ENCODE measurements at regions not wholly inside any gene's neighbourhood (a gene's known extent, or its start where the extent isn't known, plus 50 kb on each side); places are given as distances from the start of the nearest gene placed in this dataset.

- TF ChIP-seq CTCF (IDR thresholded peaks at IDR 0.05), result no peak
- TF ChIP-seq EP300 (IDR thresholded peaks at IDR 0.05), result no peak
- no peak for TF ChIP-seq POLR2A (IDR thresholded peaks at IDR 0.05)
- TF ChIP-seq POLR2AphosphoS5 (IDR thresholded peaks at IDR 0.05), result no peak
Measured at GRCh38 chr1:209154912-209155311, 428.6 kb upstream of the CAMK1G start.
